ENCODE measurements at regions not wholly inside any gene's neighbourhood (a gene's known extent, or its start where the extent isn't known, plus 50 kb on each side); places are given as distances from the start of the nearest gene placed in this dataset.

GRCh38 chr2:11097038-11097720, 58.1 kb upstream of the SLC66A3 start:
- TF ChIP-seq EZH2 (IDR thresholded peaks at IDR 0.05; ENCODE audit: low read depth, unreplicated experiment) (no peak), CTCF (conservative IDR thresholded peaks at IDR 0.05; ENCODE audit: low read depth in 2 of 2) (no peak), POLR2AphosphoS5 (IDR thresholded peaks at IDR 0.05; ENCODE audit: low read depth) (no peak)

Data from GM23338 (cell line).